ENCODE measurements at regions not wholly inside any gene's neighbourhood (a gene's known extent, or its start where the extent isn't known, plus 50 kb on each side); places are given as distances from the start of the nearest gene placed in this dataset.

- TF ChIP-seq EZH2phosphoT487 (IDR thresholded peaks at IDR 0.05; ENCODE audit: low read length), result no peak
- TF ChIP-seq CTCF (IDR thresholded peaks at IDR 0.05; ENCODE audit: low read length), result no peak
- no peak for TF ChIP-seq EZH2 (optimal IDR thresholded peaks at IDR 0.05; ENCODE audit: low read depth, low read length)
These were observed 192.8 kb upstream of the LINGO1 start for GRCh38 chr15:77825546-77825945.

Measured in MM.1S (cell line).